BE2C (cell line): ENCODE measurements at regions not wholly inside any gene's neighbourhood (a gene's known extent, or its start where the extent isn't known, plus 50 kb on each side); places are given as distances from the start of the nearest gene placed in this dataset.

Experiments
- DNase-seq: peaks from one replicate; pipeline ENCODE4 v3.0.0-alpha.2; 2020
- H3K27me3 ChIP-seq: fragments of 250-450 bp; sonication (Bioruptor Pico); 2 replicates; pipeline ENCODE4 v1.5.1; 2020; ENCODE audit warnings: mild to moderate bottlenecking
- H3K36me3 ChIP-seq: fragments of 250-450 bp; sonication (Bioruptor Pico); 2 replicates; pipeline ENCODE4 v1.5.1; 2020; ENCODE audit warnings: mild to moderate bottlenecking
- H3K4me1 ChIP-seq: fragments of 250-450 bp; sonication (Bioruptor Pico); 2 replicates; pipeline ENCODE4 v1.5.1; 2020
- H3K4me3 ChIP-seq: 2 replicates; pipeline ENCODE4 v1.5.1; 2011; ENCODE audit warnings: low read depth, low read length
- H3K9me3 ChIP-seq: fragments of 250-450 bp; sonication (Bioruptor Pico); 2 replicates; pipeline ENCODE4 v1.5.1; 2020
- CTCF ChIP-seq: IDR thresholded peaks from 2 replicates; pipeline ENCODE4 v1.5.1; 2012; ENCODE audit warnings: mild to moderate bottlenecking, low read depth, low read length

- TF ChIP-seq CTCF = no peak
- no peaks in the 10 kb centered on the region for H3K27me3 ChIP-seq
Observed at GRCh38 chr2:133723133-133723532, 154.9 kb upstream of the NCKAP5 start.

GRCh38 chr2:133726973-133727372 is 158.7 kb upstream of the NCKAP5 start:
- no peak for TF ChIP-seq CTCF
- H3K4me1 ChIP-seq = no peaks in the 10 kb centered on the region
- DNase-seq = no peak
- no peaks in the 10 kb centered on the region for H3K36me3 ChIP-seq
- H3K4me3 ChIP-seq = no peak overlapping the region
- H3K9me3 ChIP-seq = no peaks in the 10 kb centered on the region
- H3K27me3 ChIP-seq = no peaks in the 10 kb centered on the region

More at GRCh38 chr2:133723133-133723532, 154.9 kb upstream of the NCKAP5 start:
- Histone ChIP-seq H3K4me1 (peaks cover 7% of the 10 kb centered on the region), H3K36me3 (no peaks in the 10 kb centered on the region), H3K9me3 (no peaks in the 10 kb centered on the region), H3K4me3 (no peak overlapping the region)
- DNase-seq = no peak

GRCh38 chr2:133732059-133732458 is 163.8 kb upstream of the NCKAP5 start:
- Histone ChIP-seq H3K4me1 (no peaks in the 10 kb centered on the region), H3K27me3 (no peaks in the 10 kb centered on the region), H3K9me3 (no peaks in the 10 kb centered on the region), H3K36me3 (no peaks in the 10 kb centered on the region), H3K4me3 (no peak overlapping the region)
- DNase-seq = no peak
- TF ChIP-seq CTCF = no peak

- Histone ChIP-seq H3K27me3 (no peaks in the 10 kb centered on the region), H3K9me3 (no peaks in the 10 kb centered on the region), H3K4me3 (no peak overlapping the region), H3K4me1 (no peaks in the 10 kb centered on the region), H3K36me3 (no peaks in the 10 kb centered on the region)
- no peak for DNase-seq
- TF ChIP-seq CTCF = no peak
Observed at GRCh38 chr2:133732982-133733900, 165.0 kb upstream of the NCKAP5 start.

- no peak for TF ChIP-seq CTCF
Observed at GRCh38 chr2:133733901-133734255, 165.6 kb upstream of the NCKAP5 start.

More at GRCh38 chr2:133733901-133734255, 165.6 kb upstream of the NCKAP5 start:
- H3K36me3 ChIP-seq = no peaks in the 10 kb centered on the region
- no peaks in the 10 kb centered on the region for H3K4me1 ChIP-seq
- no peak for DNase-seq
- H3K9me3 ChIP-seq = no peaks in the 10 kb centered on the region
- no peaks in the 10 kb centered on the region for H3K27me3 ChIP-seq
- H3K4me3 ChIP-seq = no peak overlapping the region
